Stimulated activated CD4-positive, alpha-beta T cell treated with anti-CD3 and anti-CD28 coated beads, Interleukin-1b, Interleukin-23, amount 100 ng/mL, for 24 hours (primary cell): ENCODE measurements at regions not wholly inside any gene's neighbourhood (a gene's known extent, or its start where the extent isn't known, plus 50 kb on each side); places are given as distances from the start of the nearest gene placed in this dataset.

Experiments used
- DNase-seq, 4 experiments: peaks; one replicate each; pipeline ENCODE4 v3.0.0-alpha.2; 2020; ENCODE audit warnings: low read depth in 4 of 4, low spot score in 1 of 4

DNA sequence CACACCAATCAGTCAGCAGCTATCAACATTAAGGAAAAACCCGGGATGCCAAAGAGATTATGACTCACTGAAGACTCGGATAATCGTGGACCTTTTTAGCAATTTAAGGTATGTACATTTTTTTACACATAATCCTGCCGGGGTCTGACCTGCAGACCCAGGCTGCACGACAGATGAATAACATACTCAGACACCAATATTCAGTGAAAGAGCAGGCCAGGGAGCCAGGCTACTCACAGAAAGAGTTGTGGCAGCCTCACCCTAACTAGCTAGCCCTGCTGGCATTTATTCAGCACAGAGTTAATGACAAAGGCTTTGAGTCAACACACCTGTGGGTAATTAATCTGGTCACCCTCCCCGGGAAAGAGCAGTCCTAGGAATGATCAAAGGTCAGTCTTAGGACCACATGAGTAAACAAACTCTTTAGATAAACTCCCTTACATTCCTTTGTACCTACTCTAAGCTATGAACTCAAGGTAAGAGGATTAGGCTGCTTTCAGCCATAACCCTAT, 727.5 kb downstream of the TBL1XR1 start:
- DNase-seq, result no peak

DNA sequence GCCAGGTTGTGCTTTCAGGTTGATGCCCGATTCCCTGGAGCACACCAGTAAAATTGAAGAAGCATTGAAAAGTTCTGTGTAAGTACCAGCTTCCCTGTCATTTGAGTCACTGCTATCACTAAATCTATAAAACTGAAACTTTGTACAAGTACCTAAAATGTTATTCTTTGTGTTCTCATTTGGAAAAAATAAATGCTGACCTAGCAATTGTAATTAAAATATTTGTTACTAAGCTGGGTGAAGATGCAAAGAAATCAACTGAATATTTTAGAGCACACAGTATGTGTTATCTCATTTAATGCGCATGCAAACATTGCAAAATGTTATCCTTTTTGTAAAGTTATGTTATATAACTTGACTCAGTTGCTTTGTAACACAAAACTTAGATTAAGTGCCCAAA, 733.7 kb downstream of the TBL1XR1 start:
- DNase-seq, result no peak

DNA sequence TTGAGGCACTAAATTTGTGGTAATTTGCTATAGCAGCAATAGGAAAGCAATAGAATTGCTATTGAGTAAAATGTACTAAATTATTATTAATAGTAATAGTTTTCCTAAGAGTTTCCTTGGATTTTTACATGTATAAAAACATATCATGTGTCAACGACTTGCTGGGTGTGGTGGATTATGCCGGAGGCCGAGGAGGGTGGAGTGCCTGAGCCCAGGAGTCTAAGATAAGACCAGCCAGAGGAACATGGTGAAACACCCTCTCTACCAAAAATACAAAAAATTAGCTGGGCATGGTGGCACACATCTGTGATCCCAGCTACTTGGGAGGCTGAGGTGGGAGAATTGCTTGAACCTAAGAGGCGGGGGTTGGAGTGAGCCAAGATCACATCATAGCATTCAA, 749.9 kb downstream of the TBL1XR1 start:
- no peak for DNase-seq

DNA sequence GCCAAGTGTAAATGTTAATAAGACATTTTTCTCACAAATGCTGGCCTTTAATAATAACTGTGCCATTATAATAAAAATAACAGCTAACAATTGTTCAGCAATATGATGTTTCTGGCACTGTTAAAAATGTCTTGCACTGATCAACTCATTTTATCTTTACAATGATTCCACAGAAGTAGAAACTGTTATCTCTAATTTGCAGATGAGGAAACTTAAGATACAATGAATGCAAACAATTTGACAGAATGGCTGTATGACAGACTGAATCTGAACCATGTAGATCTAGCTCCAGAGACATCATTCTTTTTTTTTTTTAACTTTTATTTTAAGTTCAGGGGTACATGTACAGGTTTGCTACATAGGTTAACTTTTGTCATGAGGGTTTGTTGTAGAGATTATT, 755.0 kb downstream of the TBL1XR1 start:
- DNase-seq, result no peak

DNA sequence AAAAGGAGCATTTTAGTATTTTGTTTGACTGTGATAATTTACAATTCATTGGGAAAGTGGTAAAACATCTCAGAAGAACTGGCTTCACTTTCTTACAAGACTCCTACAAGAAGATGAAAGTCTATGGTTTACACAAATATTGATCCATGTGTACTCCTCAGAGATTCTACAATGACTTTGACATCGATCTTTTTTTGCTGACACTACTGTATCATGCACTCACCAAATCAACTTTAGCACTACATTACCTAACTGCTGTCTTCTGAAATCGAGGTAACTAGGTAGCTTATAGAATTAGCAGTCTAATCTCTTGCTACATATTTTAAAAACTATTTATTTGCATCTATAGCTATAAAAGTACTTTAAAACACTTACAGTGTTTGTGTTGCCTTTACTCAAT, 757.6 kb downstream of the TBL1XR1 start:
- DNase-seq, result no peak

DNA sequence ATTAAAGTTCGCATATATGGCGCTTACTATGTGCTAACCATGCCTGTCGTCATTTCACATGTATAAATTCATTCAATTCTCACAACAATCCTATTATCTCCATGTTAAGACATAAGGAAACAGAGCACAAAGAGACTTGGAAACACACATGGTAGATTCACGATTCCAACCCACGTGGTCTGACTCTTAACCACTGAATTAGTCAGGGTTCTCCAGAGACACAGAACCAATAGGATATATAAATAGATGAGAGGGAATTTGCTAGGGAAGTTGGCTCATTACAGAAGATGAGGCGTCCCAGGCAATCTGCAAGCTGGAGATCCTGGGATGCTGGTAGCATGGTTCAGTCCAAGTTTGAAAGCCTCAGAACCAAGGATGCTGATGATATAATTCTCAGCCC, 765.3 kb downstream of the TBL1XR1 start:
- DNase-seq, result no peak

DNA sequence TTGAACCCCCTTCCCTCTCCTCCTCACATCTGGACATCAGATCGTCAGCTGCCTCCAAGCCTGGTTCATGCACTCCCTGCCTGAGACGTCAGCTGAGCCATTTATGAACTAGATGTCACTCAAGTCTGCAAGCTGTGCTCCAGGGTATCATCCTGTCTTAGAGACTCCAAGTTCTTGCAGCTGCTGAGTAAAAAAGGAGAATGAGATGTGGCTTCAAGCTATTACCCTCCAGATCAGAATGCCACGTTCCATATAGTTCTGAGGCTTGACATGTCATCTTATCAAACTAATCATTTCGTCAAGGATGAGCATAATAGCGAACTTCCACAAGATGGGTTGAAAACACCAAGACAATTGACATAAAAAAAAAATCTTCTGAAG, 766.3 kb downstream of the TBL1XR1 start:
- no peak for DNase-seq

DNA sequence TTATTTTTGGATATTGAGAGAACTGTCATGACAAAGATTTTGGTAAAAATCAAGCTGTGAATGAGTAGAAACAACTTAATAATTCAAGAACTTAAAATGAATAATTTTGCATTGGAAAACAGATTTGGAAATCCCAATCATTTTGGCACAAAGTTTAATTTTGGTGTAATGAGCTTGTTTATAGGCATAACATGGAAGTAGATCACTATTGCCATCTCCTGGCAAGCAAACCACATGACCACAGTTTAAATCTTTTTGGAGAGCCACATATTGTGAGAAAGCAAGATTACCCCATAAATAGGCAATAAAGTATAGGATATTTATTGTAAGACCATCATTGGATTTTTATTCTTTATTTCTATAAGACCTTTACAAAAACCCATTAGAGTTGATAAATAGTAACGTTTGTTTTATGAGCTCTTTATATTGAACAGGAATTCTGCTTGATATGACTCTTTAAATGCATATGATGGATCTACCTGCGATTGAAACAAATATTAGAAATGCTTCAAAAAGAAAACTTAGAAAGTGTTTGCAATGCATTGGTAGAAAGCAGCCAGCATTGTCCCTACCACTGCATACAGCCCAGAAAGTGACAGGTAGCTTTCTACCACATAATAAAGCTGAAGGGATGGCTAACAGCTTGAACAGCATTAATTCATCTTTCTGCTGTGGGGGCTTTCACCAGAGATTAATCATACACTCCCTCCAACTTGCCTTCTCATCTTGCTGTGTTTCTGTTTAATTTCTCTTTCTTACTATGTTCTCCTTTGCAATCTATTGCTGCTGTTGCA, 766.8 kb downstream of the TBL1XR1 start:
- no peak for DNase-seq

DNA sequence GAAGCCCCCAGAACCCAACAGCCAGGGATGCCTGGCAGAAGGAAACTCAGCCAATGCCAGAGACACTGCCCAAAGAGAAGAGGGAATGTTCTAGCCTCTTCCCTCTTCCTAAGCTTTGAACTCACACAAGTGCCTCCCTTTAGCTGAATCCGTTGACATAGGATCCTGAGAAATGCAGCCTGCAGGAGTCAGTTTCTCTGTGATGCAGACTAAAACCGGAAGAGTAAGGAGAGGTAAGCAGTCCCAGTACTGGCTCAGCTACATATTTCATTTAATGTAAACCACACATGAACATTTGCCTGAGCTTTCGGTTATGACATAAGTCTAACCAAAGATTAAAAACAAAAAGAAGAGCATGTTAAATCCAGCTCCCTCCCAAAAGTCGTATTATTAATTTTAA, 768.7 kb downstream of the TBL1XR1 start:
- DNase-seq, result no peak

DNA sequence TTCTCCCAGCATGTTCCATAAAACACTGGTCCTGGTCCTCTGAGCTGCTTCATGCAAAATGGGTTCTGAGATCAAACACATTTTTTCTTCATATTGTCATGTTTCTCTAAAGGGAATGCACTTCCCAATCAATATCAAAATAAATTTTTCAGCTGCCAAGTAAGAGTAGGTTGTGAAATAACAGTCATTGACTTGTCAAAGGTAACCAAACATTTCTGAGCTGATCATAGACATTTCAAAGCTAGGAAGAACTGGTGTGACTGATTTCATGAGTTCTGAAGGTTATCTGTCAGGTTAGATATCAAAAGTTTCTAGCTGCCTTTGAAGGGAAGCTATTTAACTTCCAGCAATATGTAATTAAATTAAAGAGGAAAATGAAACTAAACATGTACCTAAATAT, 770.9 kb downstream of the TBL1XR1 start:
- no peak for DNase-seq

DNA sequence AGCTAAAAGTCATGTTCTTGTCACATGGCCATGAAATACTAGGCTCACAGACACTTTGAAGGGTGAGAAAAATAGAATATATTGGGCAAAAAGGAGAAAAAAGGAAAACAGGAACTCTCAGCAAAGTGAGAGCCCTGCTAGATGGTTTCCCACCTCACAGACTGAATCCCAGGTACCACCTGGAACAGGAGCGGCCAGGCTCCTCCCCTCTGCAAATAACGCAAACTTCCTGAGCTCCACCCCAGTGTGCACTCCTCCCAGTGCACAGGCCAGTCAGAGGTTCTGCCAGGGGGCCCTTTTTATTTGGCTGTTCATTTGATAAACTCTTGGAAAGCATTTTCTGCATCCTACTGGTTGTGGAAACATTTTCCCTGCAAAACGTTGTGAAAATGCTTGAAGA, 780.4 kb downstream of the TBL1XR1 start:
- DNase-seq, result no peak

DNA sequence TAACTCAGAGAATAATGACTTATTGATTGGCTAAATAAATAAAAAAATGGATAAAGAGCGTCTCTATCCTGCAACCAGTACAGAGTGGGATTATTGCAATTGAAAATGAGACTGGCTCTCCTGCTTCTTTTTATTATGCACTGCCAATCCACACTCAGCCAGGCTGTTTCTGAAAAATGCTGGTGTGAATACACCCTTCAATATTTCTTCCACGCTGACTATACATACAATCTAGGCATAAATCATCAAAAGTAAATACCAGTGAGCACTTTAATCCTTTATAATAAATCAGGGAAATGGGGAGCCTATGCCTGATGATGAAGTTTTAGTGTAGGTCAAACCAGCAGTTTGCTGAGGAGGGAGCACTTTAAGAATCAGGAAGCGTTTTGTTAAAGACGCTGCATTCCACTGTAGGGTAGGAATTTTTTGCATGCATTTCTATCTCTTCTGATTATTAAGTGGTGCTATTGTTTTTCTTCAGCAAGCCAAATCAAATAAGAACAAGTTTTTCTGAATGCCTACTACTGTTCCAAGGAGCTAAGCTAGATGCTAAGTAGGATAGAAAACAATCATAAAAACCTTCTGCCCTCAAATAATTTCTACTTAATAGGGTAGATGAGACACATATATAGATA, 781.5 kb downstream of the TBL1XR1 start:
- DNase-seq, result no peak

DNA sequence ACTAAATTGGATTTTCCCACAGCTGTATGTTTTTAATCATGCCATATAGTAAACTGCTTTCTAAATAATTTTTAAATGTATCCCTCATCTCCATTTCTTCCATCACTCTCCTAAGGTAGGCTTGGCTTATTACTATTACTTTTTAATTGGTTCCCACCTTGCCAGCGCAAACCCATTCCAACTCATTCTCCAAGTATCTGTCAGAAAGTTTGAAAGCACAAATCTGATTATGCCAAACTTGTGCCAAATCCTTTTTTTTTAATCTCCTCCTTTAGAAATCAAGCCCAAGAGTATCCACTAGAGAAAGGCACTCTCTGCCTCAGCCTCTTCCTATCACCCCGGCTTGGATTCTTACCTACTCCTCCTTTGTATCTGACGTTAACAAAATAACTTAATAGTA, 784.5 kb downstream of the TBL1XR1 start:
- DNase-seq, result no peak

DNA sequence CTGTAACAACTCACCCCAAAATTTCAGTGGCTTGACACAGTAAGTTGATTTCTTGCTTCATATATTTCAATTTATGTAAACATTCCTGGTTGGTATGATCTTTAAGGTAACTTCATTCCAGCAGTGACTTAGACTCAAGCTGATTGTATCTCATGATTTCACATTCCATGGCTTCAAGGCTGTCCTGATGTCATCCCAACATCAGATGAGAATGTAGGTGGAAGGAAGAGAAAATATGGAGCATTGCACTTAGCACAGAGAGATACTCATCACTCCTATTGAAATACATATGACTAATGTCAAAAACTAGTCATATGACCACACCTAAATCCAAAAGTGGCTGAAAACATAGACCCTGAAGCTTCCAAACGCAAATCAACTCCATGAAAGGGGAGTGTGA, 793.8 kb downstream of the TBL1XR1 start:
- DNase-seq, result no peak

DNA sequence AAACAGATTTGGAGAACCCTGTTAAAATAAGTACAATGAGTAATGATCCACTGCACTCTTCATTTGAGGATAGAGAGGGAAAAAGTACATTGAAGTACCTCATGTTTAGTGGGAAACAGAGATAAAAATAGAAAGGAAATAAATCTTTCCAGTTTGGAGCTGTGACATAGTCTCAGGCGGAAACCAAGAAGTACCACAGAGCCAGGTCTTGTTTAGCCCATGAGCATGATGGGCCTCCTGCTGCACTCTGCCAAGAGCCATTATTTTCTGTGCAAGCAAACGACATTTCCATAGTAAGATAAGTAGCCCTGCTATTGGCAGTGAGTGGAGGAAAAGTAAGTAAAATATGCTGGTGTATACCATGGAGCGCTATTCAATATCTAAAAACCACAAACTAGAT, 796.1 kb downstream of the TBL1XR1 start:
- DNase-seq, result no peak

DNA sequence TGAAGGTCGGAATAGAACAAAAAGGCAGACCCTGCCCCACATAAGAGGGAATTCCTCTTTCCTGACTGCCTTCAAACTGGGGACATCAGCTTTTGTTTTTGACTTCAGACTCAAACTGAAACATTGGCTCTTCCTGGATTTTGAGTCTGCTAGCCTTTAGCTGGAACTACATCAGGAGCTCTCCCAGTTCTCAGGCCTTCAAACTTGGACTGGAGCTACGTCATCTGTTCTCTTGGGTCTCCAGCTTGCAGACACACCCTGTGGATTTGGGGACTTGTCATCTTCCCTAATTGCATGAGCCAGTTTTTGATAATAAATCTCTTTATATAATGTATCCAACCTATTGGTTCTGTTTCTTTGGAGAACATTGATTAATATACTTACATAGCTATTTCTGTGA, 798.1 kb downstream of the TBL1XR1 start:
- no peak for DNase-seq

DNA sequence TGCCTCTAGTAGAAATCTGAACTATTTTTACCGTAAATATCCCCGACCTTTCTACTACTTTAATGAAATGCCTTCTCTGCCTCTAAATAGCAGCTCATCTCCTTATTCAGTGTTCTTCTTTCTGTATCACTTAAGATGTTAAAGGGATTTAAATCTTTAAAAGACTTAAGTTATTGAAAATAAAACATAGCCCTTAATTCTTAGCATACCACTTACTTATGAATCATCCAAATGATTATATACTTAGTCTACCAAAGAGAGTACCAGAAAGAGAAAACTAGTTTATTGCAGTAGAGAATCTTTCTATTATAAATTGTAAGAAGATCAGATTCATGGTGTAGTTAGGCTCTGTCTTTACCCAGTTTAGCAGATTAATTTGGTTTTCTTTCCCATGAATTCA, 802.0 kb downstream of the TBL1XR1 start:
- DNase-seq, result no peak

DNA sequence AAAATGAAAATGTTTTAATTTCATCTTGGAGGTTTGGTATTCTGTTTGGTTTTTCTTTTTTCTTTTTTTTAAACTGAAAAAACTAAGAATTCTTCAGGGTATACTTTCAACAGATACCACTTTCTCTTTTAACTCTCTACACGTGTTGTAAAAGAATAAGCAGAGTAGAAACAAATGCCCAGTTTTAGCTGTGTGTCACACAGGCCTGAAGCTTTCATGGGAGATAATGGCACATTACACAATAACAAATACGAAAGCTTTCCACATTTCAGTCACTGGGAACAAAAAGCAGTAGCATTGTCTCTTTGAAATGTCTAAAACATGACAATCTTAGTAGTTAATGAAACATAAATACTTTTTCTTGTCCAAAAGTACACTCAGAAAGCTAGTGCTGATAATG, 818.5 kb downstream of the TBL1XR1 start:
- DNase-seq, result no peak

DNA sequence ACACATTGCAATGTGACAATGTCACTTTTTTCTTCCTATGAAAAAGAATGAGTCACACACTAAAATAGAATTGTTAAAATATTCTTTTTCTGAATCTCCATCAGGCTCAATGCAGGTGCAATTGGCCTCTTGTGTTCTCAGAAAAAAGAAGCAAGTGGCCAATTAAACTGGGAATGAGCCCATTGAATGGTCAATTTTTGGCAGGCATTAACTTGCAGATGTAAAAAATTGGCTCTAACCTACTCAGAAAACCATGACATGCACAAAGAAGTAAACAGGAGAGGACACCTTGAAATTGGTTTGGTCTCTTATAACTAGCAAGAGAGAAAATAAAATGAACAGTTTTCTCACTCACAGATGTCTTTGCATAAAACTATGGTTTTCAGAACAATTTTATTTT, 820.8 kb downstream of the TBL1XR1 start:
- no peak for DNase-seq

DNA sequence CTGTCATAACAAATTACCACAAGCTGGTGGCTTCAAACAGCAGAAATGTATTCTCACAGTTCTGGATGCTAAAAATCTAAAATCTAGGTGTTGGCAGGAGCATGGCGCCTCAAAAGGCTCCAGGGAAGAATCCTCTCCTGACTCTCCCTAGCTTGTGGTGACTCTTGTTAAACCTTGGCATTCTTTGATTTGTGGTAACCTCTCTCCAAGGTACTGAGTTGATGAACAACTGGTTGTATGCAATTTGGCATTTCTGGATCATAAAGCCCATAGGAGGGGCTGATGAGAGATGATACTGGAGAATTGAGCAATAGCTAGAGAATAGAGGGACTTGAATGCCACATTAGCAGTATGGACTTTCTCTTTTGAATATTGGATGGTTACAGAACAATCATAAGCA, 821.8 kb downstream of the TBL1XR1 start:
- DNase-seq, result no peak

DNA sequence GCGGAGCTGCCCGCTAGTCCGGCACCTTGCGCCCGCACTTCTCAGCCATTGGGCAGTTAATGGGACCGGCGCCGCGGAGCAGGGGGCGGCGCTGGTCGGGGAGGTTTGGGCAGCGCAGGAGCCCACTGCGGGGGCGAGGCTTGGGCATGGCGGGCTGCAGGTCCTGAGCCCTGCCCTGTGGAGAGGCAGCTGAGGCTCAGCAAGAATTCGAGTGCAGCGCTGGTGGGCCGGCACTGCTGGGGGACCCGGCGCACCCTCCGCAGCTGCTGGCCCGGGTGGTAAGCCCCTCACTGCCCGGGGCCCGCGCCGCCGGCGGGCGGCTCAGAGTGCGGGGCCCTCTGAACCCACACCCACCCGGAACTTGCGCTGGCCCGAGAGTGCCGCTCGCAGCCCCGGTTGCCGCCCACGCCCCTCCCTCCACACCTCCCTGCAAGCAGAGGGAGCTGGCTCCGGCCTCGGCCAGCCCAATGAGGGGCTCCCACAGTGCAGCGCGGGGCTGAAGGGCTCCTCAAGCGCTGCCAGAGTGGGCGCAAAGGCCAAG, 835.0 kb downstream of the TBL1XR1 start:
- no peak for DNase-seq

DNA sequence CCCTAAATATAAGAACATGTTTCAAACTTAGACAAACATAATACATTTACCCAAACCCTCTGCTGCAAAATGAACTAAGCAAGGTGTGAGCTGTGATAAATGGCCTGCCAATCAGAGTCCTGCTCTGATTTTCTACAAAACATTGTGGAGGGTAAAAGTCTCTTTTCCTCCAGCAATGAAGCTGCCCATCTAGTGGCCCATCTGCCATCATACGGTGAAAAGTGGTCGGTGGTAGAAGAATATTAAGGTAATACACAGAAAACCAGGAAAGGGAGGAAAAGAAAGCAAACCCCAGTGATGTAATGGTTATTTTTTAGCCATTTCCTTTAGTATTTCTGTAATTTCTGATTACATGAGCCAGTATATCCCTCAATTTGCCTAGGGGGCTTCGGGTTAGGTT, 838.1 kb downstream of the TBL1XR1 start:
- no peak for DNase-seq

DNA sequence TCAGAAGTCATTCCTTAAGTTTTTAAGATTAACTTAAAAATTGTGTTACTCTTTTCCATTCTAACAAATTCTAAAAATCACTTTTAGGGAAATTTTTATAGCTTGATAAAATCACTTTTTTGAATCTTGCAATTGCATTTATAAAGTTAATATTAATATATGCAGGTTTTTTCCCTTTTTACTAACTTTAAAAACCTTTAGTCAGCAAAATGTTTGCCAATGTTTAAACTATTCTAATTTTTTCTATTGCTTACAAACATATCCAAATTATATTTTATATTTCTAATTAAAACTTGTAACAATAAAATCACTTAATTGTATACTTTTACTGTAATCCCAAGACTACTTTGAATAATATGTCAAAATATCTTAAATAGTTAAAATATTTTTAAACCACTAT, 839.4 kb downstream of the TBL1XR1 start:
- no peak for DNase-seq
